ENCODE measurements at regions not wholly inside any gene's neighbourhood (a gene's known extent, or its start where the extent isn't known, plus 50 kb on each side); places are given as distances from the start of the nearest gene placed in this dataset.
A peak's percentile ranks its signal among the peaks of the same experiment; 100 is the strongest.

GRCh38 chrX:14228611-14229010 lies 198.9 kb upstream of the GEMIN8 start:
- no peak for DNase-seq

GRCh38 chrX:14220386-14220944 lies 190.8 kb upstream of the GEMIN8 start:
- no peak for DNase-seq
- in situ Hi-C loops (cut with MboI; ENCODE audit: low pct_unique_long_range_greater_than_20kb, low sequenced_read_pairs) = no loop called here

More at GRCh38 chrX:14228611-14229010, 198.9 kb upstream of the GEMIN8 start:
- in situ Hi-C loops (cut with MboI; ENCODE audit: low pct_unique_long_range_greater_than_20kb, low sequenced_read_pairs) = no loop called here

GRCh38 chrX:14209034-14209433 lies 179.3 kb upstream of the GEMIN8 start:
- DNase-seq = no peak
- in situ Hi-C loops (cut with MboI; ENCODE audit: low pct_unique_long_range_greater_than_20kb, low sequenced_read_pairs) = no loop called here

GRCh38 chrX:14194711-14195110 lies 165.0 kb upstream of the GEMIN8 start:
- in situ Hi-C loops (cut with MboI; ENCODE audit: low pct_unique_long_range_greater_than_20kb, low sequenced_read_pairs) = no loop called here
- DNase-seq = no peak

- in situ Hi-C loops (cut with MboI; ENCODE audit: low pct_unique_long_range_greater_than_20kb, low sequenced_read_pairs) = no loop called here
- DNase-seq = no peak
Observed at GRCh38 chrX:14193547-14193946, 163.9 kb upstream of the GEMIN8 start.

GRCh38 chrX:14173873-14174272 lies 144.2 kb upstream of the GEMIN8 start:
- no peak for DNase-seq
- in situ Hi-C loops (cut with MboI; ENCODE audit: low pct_unique_long_range_greater_than_20kb, low sequenced_read_pairs) = no loop called here

- in situ Hi-C loops (cut with MboI; ENCODE audit: low pct_unique_long_range_greater_than_20kb, low sequenced_read_pairs) = no loop called here
- no peak for DNase-seq
Observed at GRCh38 chrX:14164828-14165227, 135.1 kb upstream of the GEMIN8 start.

- in situ Hi-C loops (cut with MboI; ENCODE audit: low pct_unique_long_range_greater_than_20kb, low sequenced_read_pairs) = no loop called here
- no peak for DNase-seq
Observed at GRCh38 chrX:14125462-14125861, 95.8 kb upstream of the GEMIN8 start.

- in situ Hi-C loops (cut with MboI; ENCODE audit: low pct_unique_long_range_greater_than_20kb, low sequenced_read_pairs) = no loop called here
Observed at GRCh38 chrX:14124562-14124961, 94.9 kb upstream of the GEMIN8 start.

GRCh38 chrX:14095702-14096101 lies 66.0 kb upstream of the GEMIN8 start:
- peak; percentile 67 for DNase-seq
- in situ Hi-C loops (cut with MboI; ENCODE audit: low pct_unique_long_range_greater_than_20kb, low sequenced_read_pairs) = no loop called here

More at GRCh38 chrX:14124562-14124961, 94.9 kb upstream of the GEMIN8 start:
- DNase-seq = no peak

GRCh38 chrX:14094191-14094590 lies 64.5 kb upstream of the GEMIN8 start:
- no peak for DNase-seq
- in situ Hi-C loops (cut with MboI; ENCODE audit: low pct_unique_long_range_greater_than_20kb, low sequenced_read_pairs) = no loop called here

- in situ Hi-C loops (cut with MboI; ENCODE audit: low pct_unique_long_range_greater_than_20kb, low sequenced_read_pairs) = no loop called here
- no peak for DNase-seq
Observed at GRCh38 chrX:14084466-14084865, 54.8 kb upstream of the GEMIN8 start.

- in situ Hi-C loops (cut with MboI; ENCODE audit: low pct_unique_long_range_greater_than_20kb, low sequenced_read_pairs) = no loop called here
- DNase-seq = no peak
Observed at GRCh38 chrX:14083783-14084182, 54.1 kb upstream of the GEMIN8 start.

- no peak for DNase-seq
- in situ Hi-C loops (cut with MboI; ENCODE audit: low pct_unique_long_range_greater_than_20kb, low sequenced_read_pairs) = no loop called here
Observed at GRCh38 chrX:14079891-14080430, 50.3 kb upstream of the GEMIN8 start.

Measured in KBM-7 (cell line).